ENCODE measurements at regions not wholly inside any gene's neighbourhood (a gene's known extent, or its start where the extent isn't known, plus 50 kb on each side); places are given as distances from the start of the nearest gene placed in this dataset.
A peak's percentile ranks its signal among the peaks of the same experiment; 100 is the strongest.
"Not testable (repeated sequence)": the region's sequence is repeated elsewhere in the genome, so short reads cannot be mapped to it uniquely, and the experiment has no call there.

- BruUV-seq (replicated peaks): no TSS peak
- CTCF ChIA-PET: no interaction called here
Measured at GRCh38 chr14:106141242-106142220, 615.1 kb downstream of the TMEM121 start.

GRCh38 chr14:106145731-106146130, 619.3 kb downstream of the TMEM121 start:
- H3K36me3 ChIP-seq (ENCODE audit: low read depth, low read length); H2AFZ ChIP-seq (ENCODE audit: low read length); H4K20me1 ChIP-seq (ENCODE audit: low read length); CTCF ChIA-PET; H3K9me2 ChIP-seq (replicated peaks; ENCODE audit: low read length); ATAC-seq; H3K27ac ChIP-seq (ENCODE audit: low read length); H3K4me1 ChIP-seq (ENCODE audit: insufficient read depth, low read length); H3K9me3 ChIP-seq (ENCODE audit: low read length); BruUV-seq (replicated peaks); H3K79me2 ChIP-seq (ENCODE audit: low read length); H3K4me2 ChIP-seq (ENCODE audit: low read length); POLR2A ChIA-PET (ENCODE audit: unreplicated experiment); H3F3A ChIP-seq (ENCODE audit: low read length, unreplicated experiment); H3K9ac ChIP-seq (ENCODE audit: low read length); DNase-seq; H3K4me3 ChIP-seq (ENCODE audit: low read length); H3K27me3 ChIP-seq (ENCODE audit: low read length); intact Hi-C loops (cut with micrococcal nuclease): not testable (repeated sequence)

More at GRCh38 chr14:106141242-106142220, 615.1 kb downstream of the TMEM121 start:
- ATAC-seq (no peak), DNase-seq (no peak)
- Histone ChIP-seq H2AFZ (ENCODE audit: low read length) (no peak overlapping the region), H3K4me1 (ENCODE audit: insufficient read depth, low read length) (no peaks in the 10 kb centered on the region), H4K20me1 (ENCODE audit: low read length) (no peaks in the 10 kb centered on the region), H3K27ac (ENCODE audit: low read length) (no peak overlapping the region), H3K36me3 (ENCODE audit: low read depth, low read length) (no peaks in the 10 kb centered on the region), H3F3A (ENCODE audit: low read length, unreplicated experiment) (no peaks in the 10 kb centered on the region), H3K9me2 (replicated peaks; ENCODE audit: low read length) (no peaks in the 10 kb centered on the region), H3K4me3 (ENCODE audit: low read length) (no peak overlapping the region), H3K4me2 (ENCODE audit: low read length) (no peak overlapping the region), H3K9ac (ENCODE audit: low read length) (no peak overlapping the region), H3K79me2 (ENCODE audit: low read length) (no peaks in the 10 kb centered on the region), H3K27me3 (ENCODE audit: low read length) (no peaks in the 10 kb centered on the region), H3K9me3 (ENCODE audit: low read length) (no peaks in the 10 kb centered on the region)
- intact Hi-C loops (cut with micrococcal nuclease): no loop called here
- TF ChIP-seq EZH2phosphoT487 (IDR thresholded peaks at IDR 0.05; ENCODE audit: borderline replicate concordance, low read length): no peak
- 0 out of 2 replicates have a peak, but pooled peaks have one; percentile 13 for TF ChIP-seq CTCF (conservative IDR thresholded peaks at IDR 0.05; ENCODE audit: low read depth, low read length)
- POLR2A ChIA-PET (ENCODE audit: unreplicated experiment): no interaction called here

GRCh38 chr14:106153362-106153955, 627.1 kb downstream of the TMEM121 start:
- BruUV-seq (replicated peaks); H4K20me1 ChIP-seq (ENCODE audit: low read length); H3K36me3 ChIP-seq (ENCODE audit: low read depth, low read length); POLR2A ChIA-PET (ENCODE audit: unreplicated experiment); H3K4me3 ChIP-seq (ENCODE audit: low read length); H2AFZ ChIP-seq (ENCODE audit: low read length); H3K9me2 ChIP-seq (replicated peaks; ENCODE audit: low read length); ATAC-seq; H3K27ac ChIP-seq (ENCODE audit: low read length); H3K79me2 ChIP-seq (ENCODE audit: low read length); H3K27me3 ChIP-seq (ENCODE audit: low read length); H3K4me1 ChIP-seq (ENCODE audit: insufficient read depth, low read length); CTCF ChIA-PET; H3K9ac ChIP-seq (ENCODE audit: low read length); intact Hi-C loops (cut with micrococcal nuclease); H3K9me3 ChIP-seq (ENCODE audit: low read length); H3F3A ChIP-seq (ENCODE audit: low read length, unreplicated experiment): not testable (repeated sequence)
- peak; percentile 50 for TF ChIP-seq CTCF (conservative IDR thresholded peaks at IDR 0.05; ENCODE audit: low read depth, low read length)
- peak overlapping the region; percentile 26; the same call in 1 of the 2 replicates for H3K4me2 ChIP-seq (ENCODE audit: low read length)
- DNase-seq: peak; percentile 62
